Right renal pelvis (tissue), 4 donors: ENCODE measurements at regions not wholly inside any gene's neighbourhood (a gene's known extent, or its start where the extent isn't known, plus 50 kb on each side); places are given as distances from the start of the nearest gene placed in this dataset.
"Not testable (repeated sequence)": the region's sequence is repeated elsewhere in the genome, so short reads cannot be mapped to it uniquely, and the experiment has no call there.

ENCODE experiments used
- DNase-seq, 4 donors: peaks; one replicate each; pipeline ENCODE4 v3.0.0-alpha.2; 2013; ENCODE audit warnings: low read depth in 4 of 4, low spot score in 3 of 4, missing footprints in 1 of 4

DNA sequence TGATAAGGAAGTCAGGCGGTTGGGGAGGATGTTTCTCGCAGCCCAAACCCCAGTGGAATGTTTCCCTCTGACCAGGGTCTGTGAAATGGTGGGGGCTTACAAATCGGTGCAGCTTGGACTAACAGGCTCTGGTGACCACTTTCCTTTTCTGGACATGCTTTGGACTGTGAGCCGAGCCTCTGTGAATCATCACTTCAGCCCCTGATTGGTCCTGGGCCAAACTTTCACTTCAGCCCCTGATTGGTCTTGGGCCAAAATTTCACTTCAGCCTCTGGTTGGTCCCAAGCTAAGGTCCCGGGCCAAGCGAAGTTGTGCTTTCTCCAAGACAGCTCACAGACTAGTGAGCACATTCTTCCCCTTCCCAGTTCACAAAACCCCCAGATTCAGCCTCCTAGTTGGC is 223.7 kb upstream of the ANKRD20A1 start:
- DNase-seq, result not testable (repeated sequence)

DNA sequence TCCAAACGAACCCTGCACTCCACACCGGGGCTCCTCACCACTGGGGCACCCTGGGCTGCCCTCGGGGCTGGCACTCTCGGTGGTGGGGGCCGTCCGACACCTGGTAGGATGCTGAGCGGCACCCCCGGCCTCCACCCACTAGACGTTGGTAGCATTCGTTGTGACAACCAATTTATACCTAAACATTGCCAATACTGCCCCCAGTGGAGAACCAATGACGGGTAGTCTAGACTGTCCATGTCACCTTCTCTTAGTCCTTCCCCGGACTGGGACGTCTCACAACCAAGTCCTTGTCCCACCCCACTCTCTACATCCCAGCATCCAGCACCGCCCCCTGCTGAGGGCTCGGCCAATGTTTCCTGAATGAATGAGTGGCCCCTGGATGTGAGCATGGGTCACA is 246.8 kb upstream of the ANKRD20A1 start:
- DNase-seq, result not testable (repeated sequence)

GRCh38 chr9:67609872-67610271 is 248.9 kb upstream of the ANKRD20A1 start:
- not testable (repeated sequence) for DNase-seq

DNA sequence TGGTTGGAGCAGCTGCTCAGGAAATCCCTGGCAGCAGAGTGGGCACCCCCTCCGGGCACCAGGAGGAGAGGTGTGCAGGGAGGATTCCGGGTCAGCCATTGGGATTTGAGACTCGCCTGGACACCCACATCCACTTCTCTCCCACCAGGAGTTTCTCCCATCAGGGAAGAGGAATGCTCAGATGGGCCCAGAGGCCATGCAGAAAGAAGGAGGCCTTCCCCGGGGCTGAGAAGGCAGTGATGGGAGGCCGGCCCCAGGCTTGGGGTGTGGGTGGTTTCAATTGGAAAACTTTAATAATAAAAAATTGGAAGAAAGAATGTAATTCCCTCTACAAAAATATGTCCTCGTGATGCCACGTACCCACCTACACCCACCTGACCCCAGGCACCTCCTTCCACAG is 249.3 kb upstream of the ANKRD20A1 start:
- DNase-seq, result not testable (repeated sequence)

DNA sequence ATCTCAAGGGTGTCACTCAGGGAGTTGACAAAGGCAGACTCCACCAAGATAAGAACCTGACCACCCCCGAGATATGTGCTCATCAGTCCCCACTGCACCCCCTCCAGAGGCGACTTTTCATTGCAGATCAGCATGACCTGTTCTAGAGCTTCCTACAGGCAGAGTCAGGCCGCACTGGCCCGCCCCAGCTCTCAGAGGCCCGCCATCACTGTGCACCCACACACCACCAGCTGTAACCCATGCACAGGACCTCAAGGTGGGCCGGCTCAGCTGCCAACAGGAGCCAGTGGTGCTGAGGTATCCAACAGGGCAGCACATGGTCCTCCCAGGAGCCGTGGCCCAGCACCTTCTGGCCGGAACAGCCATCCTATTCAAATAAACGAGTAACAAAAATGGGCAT is 253.6 kb upstream of the ANKRD20A1 start:
- not testable (repeated sequence) for DNase-seq

DNA sequence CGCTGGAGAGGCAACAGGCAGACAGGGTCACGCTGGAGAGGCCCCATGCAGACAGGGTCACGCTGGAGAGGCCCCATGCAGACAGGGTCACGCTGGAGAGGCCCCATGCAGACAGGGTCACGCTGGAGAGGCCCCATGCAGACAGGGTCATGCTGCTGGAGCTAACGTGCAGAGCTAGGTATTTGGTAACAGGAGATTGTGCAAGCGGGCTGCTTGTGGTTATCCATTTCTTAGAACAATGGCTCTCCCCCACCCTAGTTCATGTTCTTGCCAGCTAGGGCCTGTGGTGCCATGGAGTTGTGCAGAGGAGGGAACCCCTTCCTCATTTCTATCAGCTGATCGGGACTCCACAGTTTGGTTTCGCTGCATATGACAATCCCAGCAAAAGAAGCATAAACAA is 255.1 kb upstream of the ANKRD20A1 start:
- DNase-seq, result not testable (repeated sequence)

GRCh38 chr9:67592424-67592823 is 266.3 kb upstream of the ANKRD20A1 start:
- DNase-seq, result not testable (repeated sequence)

- not testable (repeated sequence) for DNase-seq
Observed at GRCh38 chr9:67555874-67556273, 302.9 kb upstream of the ANKRD20A1 start.

DNA sequence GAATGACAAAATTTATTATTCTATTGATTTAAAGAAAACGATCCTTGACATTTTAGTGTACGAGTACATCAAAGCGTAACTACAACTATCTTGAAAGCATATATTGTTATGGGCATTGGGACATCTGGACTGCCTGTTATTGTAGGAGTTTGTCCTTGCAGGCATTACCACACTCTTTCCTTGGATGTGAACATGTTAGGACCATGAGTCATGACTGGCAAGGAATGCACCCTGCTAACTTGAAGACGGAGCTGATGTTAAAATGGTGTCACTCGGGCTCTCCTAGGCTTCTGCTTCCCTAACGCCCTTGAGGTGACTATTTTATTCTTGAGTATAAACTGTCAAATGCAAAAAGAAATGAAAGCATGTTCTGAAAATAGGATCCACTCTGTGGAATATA is 308.7 kb upstream of the ANKRD20A1 start:
- DNase-seq, result not testable (repeated sequence)

DNA sequence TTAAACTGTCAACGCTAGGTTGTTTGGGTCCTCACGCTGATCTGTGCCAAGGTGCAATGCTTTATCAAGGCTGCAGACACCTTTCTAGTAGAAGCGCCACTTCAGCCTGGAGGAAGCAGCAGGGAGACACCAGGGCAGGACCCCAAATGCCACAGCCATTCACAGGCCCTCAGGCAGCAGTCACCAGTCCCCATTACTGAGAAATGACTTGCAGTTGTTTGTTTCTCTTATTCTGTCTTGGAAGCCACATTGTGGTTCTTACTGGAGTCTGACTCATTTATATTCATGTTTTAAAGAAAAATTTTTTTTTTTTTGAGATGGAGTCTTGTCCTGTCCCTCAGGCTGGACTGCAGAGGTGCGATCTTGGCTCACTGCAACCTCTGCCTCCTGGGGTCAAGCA is 328.9 kb upstream of the ANKRD20A1 start:
- not testable (repeated sequence) for DNase-seq

DNA sequence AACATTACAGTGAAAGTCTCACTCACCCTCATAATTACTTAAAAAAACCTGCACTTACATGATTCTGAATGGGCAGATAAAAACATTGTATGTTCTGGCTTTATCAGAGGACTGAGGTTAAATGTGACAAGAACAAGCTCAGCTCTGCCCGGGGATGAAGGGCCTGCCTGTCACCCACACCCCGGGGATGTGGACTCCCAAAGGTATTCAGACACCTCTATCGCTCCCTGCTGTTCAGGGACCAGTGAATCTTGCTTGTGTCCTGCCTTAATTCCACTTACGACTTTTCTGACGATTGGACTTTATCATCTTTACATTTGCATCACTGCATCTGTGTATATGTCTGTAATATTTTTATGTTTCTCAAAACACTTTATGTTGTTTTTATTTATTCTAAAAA is 341.8 kb upstream of the ANKRD20A1 start:
- not testable (repeated sequence) for DNase-seq

- DNase-seq, result not testable (repeated sequence)
Observed at GRCh38 chr9:67514587-67514986, 344.1 kb upstream of the ANKRD20A1 start.

GRCh38 chr9:67503728-67504369 is 354.9 kb upstream of the ANKRD20A1 start:
- not testable (repeated sequence) for DNase-seq

- not testable (repeated sequence) for DNase-seq
Observed at GRCh38 chr9:67492028-67492427, 366.7 kb upstream of the ANKRD20A1 start.

DNA sequence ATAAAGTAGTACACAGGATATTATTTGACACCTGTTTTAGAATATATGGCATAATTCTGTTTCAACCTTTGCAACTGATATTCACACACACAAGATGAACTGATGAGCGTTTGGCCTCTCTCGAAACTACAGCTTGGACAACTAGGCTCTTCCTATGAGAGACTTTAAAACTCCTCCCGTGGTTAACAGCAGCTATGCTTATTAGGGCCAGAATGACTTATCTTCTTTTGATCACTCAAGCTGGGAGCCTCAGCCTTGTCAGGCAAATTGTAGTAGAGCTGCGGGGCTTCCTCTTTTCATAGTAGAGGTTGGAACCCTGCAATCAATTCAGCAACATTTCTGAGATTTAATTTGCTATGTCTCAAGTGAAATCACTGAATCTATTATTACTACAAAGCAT is 381.3 kb upstream of the ANKRD20A1 start:
- not testable (repeated sequence) for DNase-seq

- not testable (repeated sequence) for DNase-seq
Observed at GRCh38 chr9:67470739-67471138, 388.0 kb upstream of the ANKRD20A1 start.

DNA sequence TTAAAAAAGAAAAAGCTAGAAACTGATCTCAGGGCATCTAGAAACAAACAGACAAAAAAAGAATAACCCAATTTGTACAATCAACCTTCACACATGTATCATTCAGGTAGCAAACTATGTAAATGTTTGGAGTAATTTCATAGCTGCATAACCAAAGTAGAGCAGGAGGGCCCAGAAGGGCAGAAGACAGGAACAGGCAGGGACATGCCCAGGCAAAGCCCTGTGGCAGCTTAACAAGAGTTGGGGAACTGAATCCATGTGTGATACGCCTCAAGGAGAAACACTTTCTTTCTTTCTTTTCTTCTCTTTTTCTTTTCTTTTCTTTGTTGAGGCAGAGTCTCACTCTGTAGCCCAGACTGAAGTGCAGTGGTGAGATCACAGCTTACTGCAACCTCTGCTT is 390.4 kb upstream of the ANKRD20A1 start:
- DNase-seq, result not testable (repeated sequence)

- not testable (repeated sequence) for DNase-seq
Observed at GRCh38 chr9:67461796-67462757, 396.7 kb upstream of the ANKRD20A1 start.

- DNase-seq, result not testable (repeated sequence)
Observed at GRCh38 chr9:67452941-67453340, 405.8 kb upstream of the ANKRD20A1 start.

DNA sequence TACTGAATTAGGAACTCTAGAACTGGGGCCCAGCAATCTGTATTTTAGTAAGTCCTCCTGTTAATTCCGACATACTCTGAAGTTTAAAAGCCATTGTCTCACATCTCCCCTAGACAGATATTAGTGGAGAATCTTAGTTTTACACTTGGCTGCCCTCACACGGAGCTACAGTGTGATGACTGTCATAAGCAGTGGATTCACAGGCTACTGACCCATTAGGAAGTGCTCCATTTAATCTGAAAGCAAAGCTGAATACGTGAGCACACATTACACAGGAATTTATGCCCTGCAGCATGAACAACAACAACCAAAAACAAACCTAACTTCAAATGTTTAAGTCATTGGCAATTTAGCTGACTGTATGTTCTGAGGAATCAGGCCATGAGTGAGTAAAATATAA is 416.4 kb upstream of the ANKRD20A1 start:
- DNase-seq, result not testable (repeated sequence)

- not testable (repeated sequence) for DNase-seq
Observed at GRCh38 chr9:67437011-67437410, 421.7 kb upstream of the ANKRD20A1 start.

DNA sequence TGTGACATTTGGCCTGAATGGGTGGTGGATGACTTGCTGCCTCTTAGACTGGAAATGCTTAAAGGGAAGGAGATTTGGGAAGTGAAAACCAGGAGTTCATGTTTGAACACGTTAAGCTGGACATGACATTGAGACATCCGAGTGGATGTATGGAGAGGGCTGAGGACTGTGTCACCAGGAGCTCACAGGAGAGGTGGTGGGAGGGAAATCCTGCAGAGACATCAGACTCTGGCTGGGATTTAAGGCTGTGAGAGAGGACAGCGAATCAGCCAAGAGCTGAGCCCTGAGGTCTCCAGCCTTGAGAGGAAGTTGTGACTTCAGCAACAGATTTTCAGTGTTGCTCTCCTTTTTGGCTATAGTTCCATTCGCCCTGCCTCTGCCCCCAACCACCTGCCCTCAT is 432.5 kb upstream of the SPATA31A3 start:
- DNase-seq, result not testable (repeated sequence)
